Loucy (cell line): ENCODE measurements at regions not wholly inside any gene's neighbourhood (a gene's known extent, or its start where the extent isn't known, plus 50 kb on each side); places are given as distances from the start of the nearest gene placed in this dataset.

Source experiments
- H2AFZ ChIP-seq: fragments of 200-600 bp; sonication (generic); 2 replicates; pipeline ENCODE4 v1.6.0; 2016; ENCODE audit warnings: antibody characterized with exemption, mild to moderate bottlenecking, low read length, moderate library complexity
- H3F3A ChIP-seq: fragments of 200-600 bp; 2 replicates; pipeline ENCODE4 v1.6.0; 2016; ENCODE audit warnings: antibody characterized with exemption, low read depth, mild to moderate bottlenecking
- H3K27me3 ChIP-seq: fragments of 200-600 bp; sonication (generic); 2 replicates; pipeline ENCODE4 v1.6.1; 2014; ENCODE audit warnings: low read length, mild to moderate bottlenecking; ENCODE audit not compliant: insufficient read depth, poor library complexity, severe bottlenecking
- H3K36me3 ChIP-seq: fragments of 200-600 bp; sonication (generic); 2 replicates; pipeline ENCODE4 v1.6.1; 2016; ENCODE audit warnings: low read length; ENCODE audit not compliant: insufficient read depth
- H3K4me1 ChIP-seq: fragments of 200-600 bp; sonication (generic); 2 replicates; pipeline ENCODE4 v1.5.1; 2014; ENCODE audit warnings: low read length, mild to moderate bottlenecking; ENCODE audit not compliant: insufficient read depth, poor library complexity, severe bottlenecking
- H3K4me2 ChIP-seq: fragments of 200-600 bp; sonication (generic); 2 replicates; pipeline ENCODE4 v1.6.0; 2014; ENCODE audit warnings: antibody characterized with exemption, low read length, low read depth, mild to moderate bottlenecking; ENCODE audit not compliant: poor library complexity, severe bottlenecking
- H3K4me3 ChIP-seq: fragments of 200-600 bp; sonication (generic); 2 replicates; pipeline ENCODE4 v1.5.1; 2014; ENCODE audit warnings: low read length, mild to moderate bottlenecking, mixed read lengths; ENCODE audit not compliant: poor library complexity, severe bottlenecking
- H3K79me2 ChIP-seq: fragments of 200-600 bp; sonication (generic); 2 replicates; pipeline ENCODE4 v1.6.1; 2014; ENCODE audit warnings: low read length; ENCODE audit not compliant: insufficient read depth
- H3K9ac ChIP-seq: fragments of 200-600 bp; sonication (generic); 2 replicates; pipeline ENCODE4 v1.6.0; 2014; ENCODE audit warnings: mild to moderate bottlenecking, low read depth, low read length, moderate library complexity; ENCODE audit not compliant: poor library complexity, severe bottlenecking
- H3K9me2 ChIP-seq: fragments of 200-600 bp; sonication (generic); replicated peaks from 2 replicates; pipeline ENCODE4 v1.6.1; 2016; ENCODE audit warnings: low read depth, low read length, mixed read lengths
- H3K9me3 ChIP-seq: fragments of 200-600 bp; sonication (generic); 2 replicates; pipeline ENCODE4 v1.6.1; 2014; ENCODE audit warnings: mild to moderate bottlenecking, antibody characterized with exemption, low read length, low read depth; ENCODE audit not compliant: insufficient read depth
- H4K20me1 ChIP-seq: fragments of 200-600 bp; sonication (generic); 2 replicates; pipeline ENCODE4 v1.6.0; 2014; ENCODE audit warnings: antibody characterized with exemption, low read length, mild to moderate bottlenecking; ENCODE audit not compliant: insufficient read depth, poor library complexity, severe bottlenecking
- CTCF ChIP-seq: fragments of 200-600 bp; sonication (generic); conservative IDR thresholded peaks from 2 replicates; pipeline ENCODE4 v1.5.1; 2014; ENCODE audit warnings: mild to moderate bottlenecking, antibody characterized with exemption, low read length
- EZH2phosphoT487 ChIP-seq: fragments of 200-600 bp; IDR thresholded peaks from 2 replicates; pipeline ENCODE4 v1.6.1; 2018; ENCODE audit warnings: antibody characterized with exemption, mild to moderate bottlenecking, moderate library complexity, borderline replicate concordance

- no peak overlapping the region for H3K4me2 ChIP-seq
- H3K4me1 ChIP-seq, result no peaks in the 10 kb centered on the region
- no peaks in the 10 kb centered on the region for H3F3A ChIP-seq
- no peaks in the 10 kb centered on the region for H3K9me2 ChIP-seq
- H3K9ac ChIP-seq, result no peak overlapping the region
- no peaks in the 10 kb centered on the region for H3K27me3 ChIP-seq
- no peak for TF ChIP-seq EZH2phosphoT487
- TF ChIP-seq CTCF, result no peak
- H4K20me1 ChIP-seq, result no peaks in the 10 kb centered on the region
- H3K36me3 ChIP-seq, result no peaks in the 10 kb centered on the region
- H3K4me3 ChIP-seq, result no peak overlapping the region
- H3K9me3 ChIP-seq, result no peaks in the 10 kb centered on the region
- no peaks in the 10 kb centered on the region for H3K79me2 ChIP-seq
- H2AFZ ChIP-seq, result no peak overlapping the region
Measured at GRCh38 chr2:14533131-14533757, 99.3 kb upstream of the LRATD1 start.

GRCh38 chr2:14535156-14535555 lies 97.4 kb upstream of the LRATD1 start:
- no peaks in the 10 kb centered on the region for H3K36me3 ChIP-seq
- no peaks in the 10 kb centered on the region for H3F3A ChIP-seq
- H4K20me1 ChIP-seq, result no peaks in the 10 kb centered on the region
- no peaks in the 10 kb centered on the region for H3K27me3 ChIP-seq
- no peak overlapping the region for H3K4me3 ChIP-seq
- H3K9me3 ChIP-seq, result no peaks in the 10 kb centered on the region
- H3K9me2 ChIP-seq, result no peaks in the 10 kb centered on the region
- H3K4me2 ChIP-seq, result no peak overlapping the region
- H3K4me1 ChIP-seq, result no peaks in the 10 kb centered on the region
- H3K9ac ChIP-seq, result no peak overlapping the region
- H2AFZ ChIP-seq, result no peak overlapping the region
- H3K79me2 ChIP-seq, result no peaks in the 10 kb centered on the region
- TF ChIP-seq EZH2phosphoT487 (no peak), CTCF (no peak)

GRCh38 chr2:14536976-14537375 lies 95.5 kb upstream of the LRATD1 start:
- Histone ChIP-seq H3K9me2 (no peaks in the 10 kb centered on the region), H3F3A (no peaks in the 10 kb centered on the region), H3K4me3 (no peak overlapping the region), H4K20me1 (no peaks in the 10 kb centered on the region), H3K9me3 (no peaks in the 10 kb centered on the region), H3K4me1 (no peaks in the 10 kb centered on the region), H3K9ac (no peak overlapping the region), H3K79me2 (no peaks in the 10 kb centered on the region), H3K27me3 (no peaks in the 10 kb centered on the region), H2AFZ (no peak overlapping the region), H3K36me3 (no peaks in the 10 kb centered on the region), H3K4me2 (no peak overlapping the region)
- TF ChIP-seq CTCF, result no peak
- no peak for TF ChIP-seq EZH2phosphoT487
